ENCODE measurements at regions not wholly inside any gene's neighbourhood (a gene's known extent, or its start where the extent isn't known, plus 50 kb on each side); places are given as distances from the start of the nearest gene placed in this dataset.
"Not testable (repeated sequence)": the region's sequence is repeated elsewhere in the genome, so short reads cannot be mapped to it uniquely, and the experiment has no call there.

DNA sequence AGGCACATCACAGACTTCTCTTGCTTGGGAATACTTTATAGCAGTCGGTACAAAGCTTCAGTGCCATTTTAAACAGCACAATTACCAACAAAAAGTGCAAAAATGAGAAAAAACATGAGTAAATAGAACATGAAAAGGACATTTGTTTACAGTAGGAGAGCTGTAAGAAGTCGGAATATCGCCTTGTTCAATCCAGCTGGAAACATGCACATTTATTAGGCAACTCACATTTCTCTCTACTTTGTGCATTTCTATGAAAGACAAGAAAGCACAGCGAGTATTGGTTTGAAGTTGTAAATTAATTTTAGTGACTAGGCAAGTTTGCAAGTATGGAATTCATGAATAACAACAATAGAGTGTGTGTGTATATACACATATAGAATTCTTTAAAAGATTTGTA lies 484.7 kb downstream of the DACH1 start:
- DNase-seq: no peak

DNA sequence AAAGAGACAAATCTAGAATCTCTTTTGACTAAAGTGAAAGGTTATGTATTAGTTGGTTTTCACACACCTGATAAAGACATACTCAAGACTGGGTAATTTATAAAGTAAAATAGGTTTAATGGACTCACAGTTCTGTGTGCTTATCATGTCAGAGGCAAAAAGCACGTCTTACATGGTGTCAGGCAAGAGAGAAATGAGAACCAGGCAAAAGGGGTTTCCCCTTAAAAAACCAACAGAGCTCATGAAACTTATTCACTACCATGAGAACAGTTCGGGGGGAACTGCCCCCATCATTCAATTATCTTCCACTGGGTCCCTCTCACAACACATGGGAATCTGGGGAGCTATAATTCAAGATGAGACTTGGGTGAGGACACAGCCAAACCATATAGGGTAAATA lies 486.8 kb downstream of the DACH1 start:
- DNase-seq: no peak

DNA sequence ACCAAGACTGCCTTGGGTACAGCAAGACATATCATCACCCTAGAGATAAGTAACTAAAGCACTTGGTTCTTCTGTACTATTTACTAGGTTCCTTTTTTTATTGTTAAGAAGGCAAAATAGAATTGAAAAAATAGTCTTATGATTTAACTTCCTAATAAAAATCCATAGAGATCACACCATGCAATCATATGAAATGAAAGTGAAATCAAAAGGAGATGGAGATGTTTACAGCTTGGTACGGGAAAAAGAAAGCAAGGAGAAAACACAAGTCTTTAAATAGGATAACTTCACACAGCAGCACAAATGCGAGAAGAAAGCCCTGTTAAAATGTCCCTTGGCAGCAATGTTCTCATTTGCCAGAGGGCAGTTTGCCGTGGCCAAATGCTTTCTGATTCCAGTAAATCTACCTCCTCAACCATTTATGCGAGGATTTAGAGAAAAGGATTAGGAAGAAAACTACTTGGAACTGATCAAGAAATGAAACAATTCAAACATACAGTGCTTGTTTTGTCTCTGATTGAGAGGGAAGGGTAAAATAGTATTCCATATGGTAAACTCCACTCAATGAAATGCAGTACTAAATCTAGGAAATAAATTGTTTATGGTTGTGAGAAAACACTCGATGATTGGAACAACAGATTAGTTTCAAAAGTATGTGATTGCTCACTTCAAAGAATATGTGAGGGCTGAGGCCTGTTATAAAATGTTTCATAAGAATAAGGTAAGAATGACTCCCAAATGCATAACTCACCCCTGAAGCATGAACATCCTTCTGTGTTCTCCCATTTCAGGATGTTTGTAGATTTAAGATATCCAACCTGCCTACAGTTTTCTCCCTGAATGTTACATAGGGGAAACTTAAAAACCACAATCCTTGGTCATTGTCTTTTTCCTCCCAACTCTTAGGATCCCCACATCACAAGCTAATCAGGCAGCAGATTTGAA lies 487.8 kb downstream of the DACH1 start:
- no peak for DNase-seq

DNA sequence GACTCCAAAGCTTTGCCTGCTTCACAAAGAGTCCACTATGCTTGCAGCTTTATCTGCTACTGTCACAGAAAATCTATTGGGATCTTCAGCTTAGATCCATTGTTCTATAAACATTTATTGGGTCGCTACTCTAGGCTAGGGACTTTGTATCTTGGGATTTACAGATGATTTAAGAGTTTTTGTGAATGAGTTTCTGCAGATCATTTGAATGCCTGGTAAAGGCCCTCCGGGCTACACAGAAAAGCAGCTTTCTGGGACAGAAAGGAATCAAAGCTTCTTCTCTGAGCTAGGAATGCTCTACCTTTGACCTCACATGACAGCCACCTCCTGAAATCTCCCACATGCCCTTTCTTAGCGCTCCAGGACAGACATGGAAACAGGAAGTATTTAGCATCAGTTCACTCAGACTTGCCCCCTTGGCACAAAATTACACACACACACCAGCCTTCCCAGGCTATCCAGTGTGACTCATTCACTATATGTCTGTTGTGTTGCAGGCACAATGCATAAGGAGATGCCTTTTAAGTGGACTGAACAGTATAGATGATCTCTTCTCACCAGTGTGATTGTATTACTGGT lies 492.4 kb downstream of the DACH1 start:
- DNase-seq: no peak

DNA sequence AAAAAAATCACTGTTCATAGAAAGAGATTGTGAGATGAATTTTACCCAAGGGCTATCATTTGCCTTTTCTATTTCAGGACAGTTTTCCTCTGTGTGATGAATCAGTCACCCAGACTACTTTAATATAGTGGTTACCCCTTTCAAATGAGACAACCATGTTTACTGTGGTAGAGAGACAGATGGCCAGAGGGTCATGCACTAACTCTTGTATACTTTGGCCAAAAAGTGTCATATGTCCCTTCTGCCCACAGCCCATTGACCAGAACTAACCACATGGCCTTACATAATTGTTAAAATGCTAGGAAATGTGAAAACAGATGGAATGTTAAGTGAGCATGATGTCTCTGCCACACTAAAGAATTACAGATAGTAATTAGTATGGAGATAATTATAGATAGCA lies 498.7 kb downstream of the DACH1 start:
- peak; percentile 32 for DNase-seq

DNA sequence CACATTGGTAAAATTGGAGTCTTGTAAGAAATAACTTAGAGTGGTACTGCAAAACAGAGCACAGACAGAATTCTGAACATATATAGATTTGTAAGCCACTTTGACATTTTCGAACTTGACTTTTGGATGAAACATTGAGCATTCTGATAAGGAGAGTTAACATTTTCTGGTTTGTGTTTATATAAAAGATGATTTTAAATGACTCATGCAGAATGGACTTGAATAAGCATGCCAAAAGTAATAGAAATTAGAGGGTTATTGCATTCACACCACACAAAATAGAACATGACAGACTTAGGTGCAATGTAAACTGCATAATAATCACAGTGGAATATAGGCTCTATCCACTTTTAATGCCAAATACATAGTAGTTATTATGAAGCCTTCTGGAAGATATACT lies 507.0 kb downstream of the DACH1 start:
- no peak for DNase-seq

DNA sequence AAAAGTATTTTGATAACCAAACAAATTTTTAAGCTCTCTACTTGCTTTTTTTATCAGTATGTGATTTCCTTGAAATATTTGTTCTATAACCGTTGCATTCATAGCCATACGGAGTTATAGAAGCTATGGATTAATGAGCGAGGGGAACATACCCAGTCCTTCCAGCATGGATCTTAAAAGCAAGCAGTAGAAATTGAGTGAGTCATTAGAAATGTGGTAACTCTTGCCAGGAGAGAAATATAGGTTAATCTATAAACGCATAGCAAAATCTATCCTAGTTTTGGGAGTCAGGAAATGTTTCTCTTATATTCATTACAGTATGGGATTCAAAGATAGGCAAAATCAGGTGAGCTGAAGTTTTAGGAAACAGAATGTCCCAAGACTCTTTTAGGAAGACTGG lies 507.4 kb downstream of the DACH1 start:
- DNase-seq: no peak

DNA sequence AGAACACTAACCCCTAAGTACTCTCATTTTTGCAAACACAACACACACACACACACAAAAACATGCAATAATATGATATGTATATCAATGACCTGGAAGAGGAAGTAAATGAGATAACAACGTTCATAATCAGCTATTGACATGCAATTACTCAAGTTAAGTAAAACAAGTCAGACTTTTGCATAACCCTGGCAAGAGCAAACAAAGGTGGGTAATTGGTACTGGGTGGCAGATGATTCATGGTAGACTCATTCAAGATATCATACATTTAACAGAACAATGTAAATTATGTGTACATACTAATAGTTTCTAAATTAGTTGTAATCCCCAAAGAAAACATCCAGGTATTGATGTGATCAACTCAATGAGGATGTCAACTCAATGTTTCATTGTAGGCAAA lies 508.8 kb downstream of the DACH1 start:
- no peak for DNase-seq

DNA sequence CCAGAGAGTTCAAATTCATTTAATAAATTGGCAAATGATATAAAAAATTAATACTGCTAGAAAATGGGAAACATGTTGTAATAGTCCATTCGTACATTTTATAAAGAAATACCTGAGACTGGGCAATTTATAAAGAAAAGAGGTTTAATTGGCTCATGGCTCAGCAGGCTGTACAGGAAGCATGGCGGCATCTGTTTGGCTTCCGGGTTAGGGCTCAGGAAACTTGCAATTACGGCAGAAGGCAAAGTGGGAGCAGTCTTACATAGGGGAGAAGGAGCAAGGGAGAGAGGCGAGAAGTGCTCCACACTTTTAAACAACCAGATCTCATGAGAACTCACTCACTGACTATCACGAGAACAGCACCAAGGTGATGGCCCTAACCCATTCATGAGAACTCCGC lies 512.0 kb downstream of the DACH1 start:
- DNase-seq: no peak

DNA sequence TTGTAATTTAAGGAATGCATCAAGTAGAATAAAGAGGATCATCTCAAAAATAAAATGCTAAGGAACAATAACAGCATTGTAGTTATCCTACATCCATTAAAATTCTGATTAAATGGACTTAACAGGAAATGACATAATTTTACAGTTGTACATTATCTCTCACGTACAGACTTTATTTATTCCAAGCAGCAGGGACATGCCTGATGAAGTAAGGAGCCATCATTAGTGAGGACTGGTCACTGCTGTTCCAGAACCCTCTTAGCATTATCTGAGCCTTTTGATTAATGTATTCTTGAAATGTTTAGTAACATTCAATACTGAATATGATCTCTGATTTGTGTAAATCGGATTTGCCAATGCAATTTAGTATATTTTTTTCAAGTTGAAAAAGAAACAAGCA lies 516.1 kb downstream of the DACH1 start:
- DNase-seq: no peak

DNA sequence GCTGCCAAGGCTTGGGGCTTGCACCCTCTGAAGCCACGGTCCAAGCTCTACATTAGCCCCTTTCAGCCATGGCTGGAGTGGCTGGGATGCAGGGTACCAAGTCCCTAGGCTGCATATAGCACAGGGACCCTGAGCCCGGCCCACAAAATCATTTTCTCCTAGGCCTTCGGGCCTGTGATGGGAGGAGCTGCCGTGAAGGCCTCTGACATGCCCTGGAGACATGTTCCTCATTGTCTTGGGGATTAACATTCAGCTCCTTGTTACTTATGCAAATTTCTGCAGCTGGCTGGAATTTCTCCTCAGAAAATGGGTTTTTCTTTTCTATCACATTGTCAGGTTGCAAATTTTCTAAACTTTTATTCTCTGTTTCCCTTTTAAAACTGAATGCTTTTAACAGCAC lies 521.1 kb downstream of the DACH1 start:
- not testable (repeated sequence) for DNase-seq

DNA sequence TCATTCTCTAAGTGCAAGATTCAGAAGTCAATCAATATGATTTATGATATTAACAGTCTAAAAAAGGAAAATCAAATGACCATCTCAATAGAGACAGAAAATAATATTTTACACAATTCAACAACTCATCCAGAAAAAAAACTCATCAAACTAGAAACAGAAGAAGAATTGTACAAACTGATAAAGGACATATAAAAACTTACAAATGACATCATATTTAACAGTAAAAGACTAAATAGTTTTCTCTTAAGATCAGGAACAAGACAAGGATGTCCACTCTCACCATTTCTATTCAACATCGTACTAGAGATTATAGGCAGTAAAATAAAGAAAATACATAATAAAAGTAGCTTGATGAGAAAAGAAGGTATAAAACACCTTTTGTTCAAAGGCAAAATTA lies 527.3 kb downstream of the DACH1 start:
- no peak for DNase-seq

DNA sequence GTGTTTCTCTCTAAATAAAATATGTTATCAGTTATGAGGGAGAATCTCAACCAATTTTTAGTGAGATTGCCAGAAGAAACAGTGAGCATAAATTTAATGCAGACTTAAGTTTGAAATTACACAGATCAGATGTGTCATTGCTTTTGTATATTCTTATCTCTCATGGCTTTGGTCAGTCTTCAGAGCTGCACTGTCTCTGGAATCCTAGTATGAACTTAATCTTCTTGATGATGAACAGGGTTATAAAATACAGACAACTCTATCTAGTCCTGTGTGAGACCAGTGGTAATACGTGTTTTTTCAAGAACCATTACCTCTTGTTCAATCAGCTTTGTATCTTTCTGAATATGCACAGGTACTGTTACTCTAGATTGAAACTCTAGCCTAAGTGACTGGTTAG lies 528.0 kb downstream of the DACH1 start:
- DNase-seq: no peak

DNA sequence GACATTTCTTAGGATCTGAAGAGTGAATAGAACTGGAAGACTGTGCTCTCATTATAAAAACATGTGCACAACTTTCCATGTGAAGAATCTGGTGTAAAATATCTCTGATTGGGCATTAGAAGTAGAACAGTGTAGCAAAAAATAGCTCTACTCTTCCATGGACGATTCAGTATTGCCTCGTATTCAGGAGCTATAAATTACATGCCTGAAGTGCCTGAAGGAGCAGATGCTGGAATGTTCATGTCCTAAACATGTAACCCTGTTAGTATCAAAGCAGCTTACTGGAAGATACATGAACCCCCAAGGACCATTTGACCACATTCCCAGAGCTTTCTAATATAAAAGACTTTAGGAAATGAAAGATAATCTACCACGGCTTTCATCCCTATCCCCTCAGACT lies 528.9 kb downstream of the DACH1 start:
- no peak for DNase-seq

DNA sequence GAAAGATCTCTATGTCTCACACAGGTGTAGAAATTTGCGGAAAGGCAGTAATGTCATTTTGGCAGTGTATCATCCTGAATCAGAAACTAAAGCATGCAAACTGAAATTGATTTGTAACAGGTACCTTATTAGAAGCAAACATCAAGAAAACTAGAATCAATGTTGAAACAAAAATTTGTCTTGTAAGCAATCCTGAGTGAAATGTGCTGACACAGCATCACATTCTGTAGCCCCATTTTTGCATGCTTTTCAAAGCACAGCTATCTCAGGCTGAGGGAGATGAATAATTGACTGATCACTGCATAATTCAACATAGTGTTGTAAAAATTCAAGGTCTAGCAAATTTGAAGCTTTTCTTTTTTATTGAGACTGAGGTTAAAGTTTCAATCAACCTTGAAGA lies 539.7 kb downstream of the DACH1 start:
- DNase-seq: no peak

DNA sequence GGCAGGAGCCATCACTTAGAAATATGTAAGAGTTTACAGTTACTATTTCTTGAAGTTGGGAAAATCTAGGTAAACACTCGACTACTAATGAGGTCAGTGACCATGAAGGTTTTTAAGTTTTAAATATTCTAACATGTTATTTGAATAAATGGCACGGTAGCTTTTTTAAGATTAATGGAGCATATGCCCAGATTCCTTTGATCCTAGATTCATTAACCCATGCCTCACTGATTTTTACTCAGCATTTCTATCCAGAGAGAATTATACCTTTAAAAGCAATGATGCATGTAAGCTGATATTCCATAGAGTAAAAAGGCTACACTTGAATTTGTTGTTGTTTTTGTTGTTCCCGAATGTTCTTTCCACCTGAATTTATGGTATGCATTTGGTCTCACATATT lies 541.4 kb downstream of the DACH1 start:
- DNase-seq: peak; percentile 92

DNA sequence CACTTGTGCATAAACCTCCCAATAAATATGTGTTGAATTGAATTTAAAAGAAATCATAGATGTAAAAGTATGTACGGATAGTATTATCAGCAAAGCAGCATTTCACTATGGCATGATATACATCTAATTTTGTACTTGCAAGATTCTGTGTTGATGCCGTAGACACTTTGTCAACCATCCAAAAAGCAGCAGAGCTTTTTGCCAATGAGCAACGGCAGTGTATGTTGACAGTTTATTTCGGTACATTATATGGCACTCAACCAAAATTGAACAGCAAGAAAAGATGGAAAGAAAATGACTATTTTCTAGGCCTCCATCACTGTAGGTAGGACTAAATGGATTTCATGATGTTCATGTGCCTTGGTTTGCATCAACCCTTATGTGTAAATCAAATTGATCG lies 543.7 kb downstream of the DACH1 start:
- no peak for DNase-seq

DNA sequence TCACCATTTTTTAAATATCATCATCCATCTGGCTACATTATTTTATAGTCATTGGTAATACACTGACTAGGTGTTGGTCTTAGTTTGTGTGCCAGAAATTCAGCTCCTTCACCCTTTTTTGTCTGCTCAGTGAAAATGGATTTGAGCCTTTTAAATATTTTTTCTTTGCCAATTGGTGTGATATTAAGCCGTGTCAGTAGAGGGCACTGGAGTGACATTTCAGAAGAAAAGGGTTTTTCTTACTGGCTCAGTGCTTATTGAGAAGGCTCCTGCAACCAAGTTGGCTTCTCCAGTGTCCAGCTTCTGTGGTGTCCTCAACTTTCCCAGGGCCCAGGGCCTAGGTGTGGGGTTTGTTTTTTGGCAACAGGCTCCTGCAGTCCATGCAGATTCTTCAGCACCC lies 546.6 kb downstream of the DACH1 start:
- DNase-seq: peak; percentile 24

DNA sequence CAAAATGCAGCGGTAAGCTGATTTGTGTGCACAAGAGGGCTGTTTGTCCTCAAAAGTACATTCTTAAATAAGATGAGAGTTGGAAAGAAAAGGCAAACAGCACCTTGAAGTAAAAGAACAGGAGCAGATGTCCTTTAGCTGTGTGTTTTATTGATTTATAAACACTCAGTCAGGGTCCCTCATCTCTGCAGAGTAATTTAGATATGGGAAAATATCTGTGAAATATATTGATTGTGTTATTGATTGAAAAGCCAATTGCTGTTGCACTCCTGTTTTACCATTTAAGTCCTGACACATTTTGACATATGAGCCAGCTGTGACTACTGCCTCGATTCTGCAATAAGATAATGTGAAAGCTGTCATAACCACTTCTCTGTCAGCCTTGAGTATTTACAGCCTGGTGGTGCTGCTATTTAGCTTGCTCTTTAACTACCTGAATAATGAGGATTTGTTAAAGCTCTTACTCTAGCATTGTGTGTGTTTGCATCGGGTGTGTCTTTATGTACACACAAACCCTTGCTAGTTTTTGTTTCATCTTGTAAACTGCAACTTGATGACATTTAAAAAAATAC lies 550.1 kb downstream of the DACH1 start:
- peak; percentile 84 for DNase-seq

DNA sequence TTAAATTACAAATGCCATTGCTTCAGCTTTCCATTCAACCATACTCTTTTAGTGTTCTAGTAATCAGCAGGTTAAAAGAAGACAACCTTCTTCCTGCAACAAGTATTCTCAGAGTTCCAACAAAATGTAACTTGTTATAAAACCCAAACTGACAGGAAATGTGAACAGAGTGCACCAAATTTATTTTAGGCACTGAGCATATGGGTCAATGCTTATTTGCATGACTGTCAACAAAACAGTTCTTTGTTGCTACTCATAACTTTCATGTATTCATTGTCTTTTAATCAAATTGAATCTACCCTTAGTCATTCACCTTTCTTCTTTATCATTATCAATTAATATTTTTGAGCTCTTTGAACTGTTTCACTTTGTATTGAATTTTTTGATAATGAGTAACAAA lies 554.1 kb downstream of the DACH1 start:
- no peak for DNase-seq

DNA sequence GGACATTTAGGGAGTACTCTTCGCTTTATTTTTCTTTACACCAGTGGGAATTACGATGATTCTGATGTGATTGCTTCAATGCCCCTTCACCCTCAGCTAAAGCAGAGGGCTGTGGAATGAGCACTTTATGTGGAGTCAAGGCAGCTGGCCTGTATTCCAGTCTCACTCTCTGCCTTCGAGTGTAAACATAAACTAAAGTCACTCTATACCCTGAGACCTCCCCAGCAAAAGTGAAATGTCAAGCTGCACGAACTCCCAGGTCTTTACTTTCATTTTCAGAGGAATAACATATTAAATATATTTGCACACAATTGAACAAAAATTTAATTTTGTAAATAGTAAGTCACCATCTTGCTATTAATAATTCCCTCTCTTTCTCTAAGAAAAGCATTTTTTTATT lies 557.1 kb downstream of the DACH1 start:
- DNase-seq: no peak

DNA sequence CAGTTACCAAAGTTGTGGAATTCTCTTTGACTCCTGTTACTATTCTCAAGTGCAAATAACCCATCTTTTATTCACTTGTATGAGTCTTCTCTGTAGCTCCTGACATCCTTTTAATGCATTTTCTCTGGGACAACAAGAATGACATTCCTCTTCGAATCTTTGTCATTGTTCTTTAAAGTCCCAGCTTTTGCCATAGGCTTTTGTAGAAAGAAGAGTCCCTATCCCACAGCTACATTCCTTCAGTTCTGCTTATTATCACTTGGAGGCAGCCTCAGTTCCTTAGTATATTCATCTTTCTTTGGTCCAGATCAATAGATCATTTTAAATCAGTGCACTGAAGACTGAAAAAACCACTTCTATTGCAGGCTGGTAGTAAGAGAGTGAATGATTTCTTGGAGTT lies 560.2 kb downstream of the DACH1 start:
- no peak for DNase-seq

DNA sequence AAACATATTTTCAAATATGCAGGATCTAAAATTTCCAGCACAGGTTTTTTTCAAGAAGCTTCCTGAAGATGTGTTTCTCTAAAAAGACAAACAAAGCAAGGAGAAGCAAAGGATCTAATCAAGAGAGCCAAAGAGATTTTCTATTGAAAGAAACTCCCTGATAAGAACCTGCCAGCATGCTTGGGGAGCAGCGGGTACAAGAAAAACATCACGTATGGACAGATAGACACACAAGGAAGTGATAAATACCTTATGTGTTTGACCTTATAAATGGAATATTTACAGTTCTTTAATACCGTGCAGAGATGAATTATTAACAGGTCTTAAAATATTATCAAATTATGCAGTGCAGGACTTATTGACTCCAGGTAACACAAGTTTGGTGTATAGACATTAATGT lies 562.1 kb downstream of the DACH1 start:
- no peak for DNase-seq

DNA sequence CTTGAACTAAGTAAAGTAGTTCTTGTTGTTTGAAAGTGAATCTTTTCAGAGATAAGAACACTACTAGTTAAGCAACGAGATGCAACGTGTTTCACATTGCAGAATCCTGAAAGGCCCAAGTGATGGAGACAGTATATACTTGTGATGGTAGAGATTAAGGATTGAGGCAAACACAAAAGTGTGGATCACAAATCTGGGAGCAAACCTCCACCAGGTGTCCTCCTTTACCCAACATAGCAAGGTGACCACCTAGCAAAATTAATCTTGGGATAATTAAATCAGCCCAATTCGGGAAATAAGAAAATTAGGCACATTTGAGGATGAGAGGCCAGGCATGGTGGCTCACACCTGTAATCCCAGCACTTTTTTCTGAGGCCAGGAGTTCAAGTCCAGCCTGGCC lies 563.9 kb downstream of the DACH1 start:
- no peak for DNase-seq
